Epidermal melanocyte (primary cell): ENCODE measurements at regions not wholly inside any gene's neighbourhood (a gene's known extent, or its start where the extent isn't known, plus 50 kb on each side); places are given as distances from the start of the nearest gene placed in this dataset.
"Not testable (repeated sequence)": the region's sequence is repeated elsewhere in the genome, so short reads cannot be mapped to it uniquely, and the experiment has no call there.

Source experiments
- DNase-seq: peaks from one replicate; pipeline ENCODE4 v3.0.0; 2011; ENCODE audit warnings: low spot score; ENCODE audit not compliant: insufficient read length

- DNase-seq = no peak
These were observed 1742.3 kb upstream of the NUDT12 start for GRCh38 chr5:105304859-105305258.

- no peak for DNase-seq
These were observed 1726.4 kb upstream of the NUDT12 start for GRCh38 chr5:105288946-105289345.

GRCh38 chr5:105283134-105283533 lies 1720.5 kb upstream of the NUDT12 start:
- DNase-seq = no peak

- no peak for DNase-seq
These were observed 1711.5 kb upstream of the NUDT12 start for GRCh38 chr5:105274079-105274478.

GRCh38 chr5:105263515-105263914 lies 1700.9 kb upstream of the NUDT12 start:
- no peak for DNase-seq

- no peak for DNase-seq
These were observed 1697.1 kb upstream of the NUDT12 start for GRCh38 chr5:105259581-105260217.

GRCh38 chr5:105238561-105238960 lies 1676.0 kb upstream of the NUDT12 start:
- no peak for DNase-seq

GRCh38 chr5:105230516-105231157 lies 1668.0 kb upstream of the NUDT12 start:
- DNase-seq = no peak

GRCh38 chr5:105218018-105218417 lies 1655.4 kb upstream of the NUDT12 start:
- no peak for DNase-seq

- no peak for DNase-seq
These were observed 1650.5 kb upstream of the NUDT12 start for GRCh38 chr5:105213078-105213477.

- DNase-seq = no peak
These were observed 1644.5 kb upstream of the NUDT12 start for GRCh38 chr5:105207066-105207465.

GRCh38 chr5:105197531-105197930 lies 1634.9 kb upstream of the NUDT12 start:
- DNase-seq = no peak

- DNase-seq = no peak
These were observed 1633.2 kb upstream of the NUDT12 start for GRCh38 chr5:105195765-105196164.

GRCh38 chr5:105172918-105173317 lies 1610.3 kb upstream of the NUDT12 start:
- no peak for DNase-seq

- DNase-seq = no peak
These were observed 1606.2 kb upstream of the NUDT12 start for GRCh38 chr5:105168806-105169205.

GRCh38 chr5:105167092-105167491 lies 1604.5 kb upstream of the NUDT12 start:
- DNase-seq = no peak

- DNase-seq = no peak
These were observed 1601.0 kb upstream of the NUDT12 start for GRCh38 chr5:105163547-105163946.

- not testable (repeated sequence) for DNase-seq
These were observed 1600.0 kb upstream of the NUDT12 start for GRCh38 chr5:105162557-105162956.

- no peak for DNase-seq
These were observed 1595.9 kb upstream of the NUDT12 start for GRCh38 chr5:105158526-105158925.

- no peak for DNase-seq
These were observed 1587.7 kb upstream of the NUDT12 start for GRCh38 chr5:105150323-105150722.

- DNase-seq = no peak
These were observed 1584.3 kb upstream of the NUDT12 start for GRCh38 chr5:105146867-105147266.

GRCh38 chr5:105145152-105145551 lies 1582.6 kb upstream of the NUDT12 start:
- no peak for DNase-seq

- DNase-seq = no peak
These were observed 1571.7 kb upstream of the NUDT12 start for GRCh38 chr5:105134328-105134727.
